ENCODE measurements at regions not wholly inside any gene's neighbourhood (a gene's known extent, or its start where the extent isn't known, plus 50 kb on each side); places are given as distances from the start of the nearest gene placed in this dataset.

- Histone ChIP-seq H3K27ac (no peak overlapping the region), H3K9me3 (no peaks in the 10 kb centered on the region), H3K36me3 (no peaks in the 10 kb centered on the region), H3K27me3 (no peaks in the 10 kb centered on the region), H3K4me3 (no peak overlapping the region), H3K4me1 (no peaks in the 10 kb centered on the region)
- no peak for TF ChIP-seq EP300 (IDR thresholded peaks at IDR 0.05)
- TF ChIP-seq POLR2A (IDR thresholded peaks at IDR 0.05) = no peak
- no peak for TF ChIP-seq POLR2AphosphoS5 (IDR thresholded peaks at IDR 0.05)
- TF ChIP-seq CTCF (IDR thresholded peaks at IDR 0.05) = no peak
- DNase-seq (ENCODE audit: low spot score in 2 of 2) = no peak
- WGBS = 33% methylated on average over 2 of the region's 9 CpGs
Observed at GRCh38 chr1:34639701-34640100, 115.1 kb upstream of the GJB5 start.

DNA sequence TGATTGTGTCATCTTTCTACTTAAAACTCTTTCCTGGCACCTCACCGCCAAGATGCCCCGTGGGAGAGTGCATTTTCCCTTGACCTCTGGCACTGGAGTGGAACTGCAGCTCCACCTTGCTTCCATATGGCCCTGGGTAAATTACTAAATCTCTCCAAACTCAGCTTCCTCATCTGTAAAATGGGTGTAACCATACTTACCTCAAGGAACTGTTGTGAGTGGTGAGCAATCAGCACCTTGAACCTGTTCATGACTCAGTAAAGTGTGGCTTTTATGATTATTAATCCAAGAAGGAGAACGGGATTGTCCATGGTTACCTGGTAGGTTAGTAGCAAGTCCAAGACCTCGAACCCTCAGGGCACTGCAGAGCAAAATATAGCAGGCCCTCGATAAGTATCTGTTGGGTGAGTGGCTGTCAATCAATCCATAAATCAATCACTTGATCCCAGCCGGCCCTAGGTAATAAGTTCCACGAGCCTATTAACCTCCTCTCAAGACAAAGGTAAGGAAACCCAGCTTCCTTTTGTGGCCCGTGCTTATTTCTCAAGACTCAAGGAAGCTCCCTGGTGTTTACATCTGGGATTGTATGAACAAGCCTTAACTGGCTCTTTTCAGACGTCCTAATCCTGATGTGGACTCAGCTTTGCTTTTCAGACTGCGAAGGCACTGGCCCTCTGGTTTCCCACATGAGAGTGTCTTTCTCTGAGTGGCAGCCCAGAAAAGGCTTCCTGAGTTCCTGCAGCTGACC, 114.0 kb upstream of the GJB5 start:
- Histone ChIP-seq H3K27me3 (no peaks in the 10 kb centered on the region), H3K4me1 (no peaks in the 10 kb centered on the region), H3K4me3 (no peak overlapping the region), H3K36me3 (no peaks in the 10 kb centered on the region), H3K27ac (no peak overlapping the region), H3K9me3 (no peaks in the 10 kb centered on the region)
- TF ChIP-seq POLR2A (IDR thresholded peaks at IDR 0.05) (no peak), EP300 (IDR thresholded peaks at IDR 0.05) (no peak), POLR2AphosphoS5 (IDR thresholded peaks at IDR 0.05) (no peak), CTCF (IDR thresholded peaks at IDR 0.05) (no peak)
- no peak for DNase-seq (ENCODE audit: low spot score in 2 of 2)
- 55% methylated on average over 10 of the region's 10 CpGs for WGBS

DNA sequence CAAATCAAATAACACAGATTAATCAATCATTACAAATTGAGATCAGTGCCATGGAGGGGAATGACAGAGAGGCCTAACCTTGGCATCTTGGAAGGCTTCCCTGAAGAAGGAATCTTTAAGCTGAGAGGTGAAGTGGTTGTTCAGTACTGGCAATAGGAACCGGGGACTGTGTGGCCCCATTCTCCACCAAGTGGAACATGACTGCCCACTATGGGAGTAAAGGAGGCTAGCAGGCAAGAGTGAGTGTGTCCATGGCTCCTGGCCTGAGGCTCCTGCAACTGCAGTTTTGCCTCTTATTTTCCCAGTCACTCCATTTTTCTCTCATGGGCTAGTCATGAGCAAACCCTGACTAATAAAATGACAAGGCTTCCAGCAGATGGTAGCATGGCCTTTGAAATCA, 112.2 kb upstream of the GJB5 start:
- no peak for TF ChIP-seq POLR2A (IDR thresholded peaks at IDR 0.05)
- TF ChIP-seq EP300 (IDR thresholded peaks at IDR 0.05) = no peak
- TF ChIP-seq CTCF (IDR thresholded peaks at IDR 0.05) = no peak
- no peak for TF ChIP-seq POLR2AphosphoS5 (IDR thresholded peaks at IDR 0.05)
- Histone ChIP-seq H3K36me3 (no peaks in the 10 kb centered on the region), H3K27me3 (peaks cover 7% of the 10 kb centered on the region), H3K27ac (no peak overlapping the region), H3K4me3 (no peak overlapping the region), H3K9me3 (no peaks in the 10 kb centered on the region), H3K4me1 (no peaks in the 10 kb centered on the region)
- 50% methylated on average over 1 of the region's 1 CpG for WGBS
- DNase-seq (ENCODE audit: low spot score in 2 of 2) = no peak

- 34% methylated on average over 7 of the region's 7 CpGs for WGBS
- no peaks in the 10 kb centered on the region for H3K4me1 ChIP-seq
Observed at GRCh38 chr1:34645109-34645688, 109.6 kb upstream of the GJB5 start.

More at GRCh38 chr1:34645109-34645688, 109.6 kb upstream of the GJB5 start:
- TF ChIP-seq POLR2AphosphoS5 (IDR thresholded peaks at IDR 0.05) = no peak
- TF ChIP-seq CTCF (IDR thresholded peaks at IDR 0.05) = no peak
- no peaks in the 10 kb centered on the region for H3K9me3 ChIP-seq
- H3K36me3 ChIP-seq = no peaks in the 10 kb centered on the region
- H3K27me3 ChIP-seq = peaks cover 30% of the 10 kb centered on the region
- H3K4me3 ChIP-seq = no peak overlapping the region
- no peak for DNase-seq (ENCODE audit: low spot score in 2 of 2)
- H3K27ac ChIP-seq = no peak overlapping the region
